ENCODE measurements at regions not wholly inside any gene's neighbourhood (a gene's known extent, or its start where the extent isn't known, plus 50 kb on each side); places are given as distances from the start of the nearest gene placed in this dataset.

GRCh38 chr9:12584656-12585522 lies 108.3 kb upstream of the TYRP1 start:
- DNase-seq (ENCODE audit: low read depth in 1 of 2, low spot score in 1 of 2) = no peak
- Histone ChIP-seq H3K27ac (no peak overlapping the region), H3K9me3 (ENCODE audit: low read depth) (no peaks in the 10 kb centered on the region), H3K36me3 (no peaks in the 10 kb centered on the region), H3K4me3 (no peak overlapping the region), H3K27me3 (no peaks in the 10 kb centered on the region), H3K4me1 (ENCODE audit: low read depth) (no peaks in the 10 kb centered on the region)
- TF ChIP-seq CTCF (IDR thresholded peaks at IDR 0.05; ENCODE audit: low read depth, low read length) = no peak

DNA sequence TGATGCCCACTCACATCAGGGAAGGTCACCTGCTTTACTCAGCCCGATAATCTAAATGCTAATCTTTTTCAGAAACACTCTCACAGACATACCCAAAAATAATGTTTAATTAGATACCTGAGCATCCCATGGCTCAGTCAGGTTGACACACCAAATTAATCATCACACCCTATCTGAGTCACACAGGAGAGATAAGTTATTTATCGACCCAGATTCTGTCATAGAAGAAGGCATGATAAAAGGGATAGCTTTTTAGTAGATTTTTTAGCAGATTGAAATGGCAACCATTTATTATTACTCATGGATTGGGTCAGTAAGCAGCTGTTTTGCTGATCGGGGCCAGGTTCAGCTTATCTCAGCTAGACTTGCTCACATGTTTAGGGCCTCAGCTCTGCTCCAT lies 97.8 kb upstream of the TYRP1 start:
- no peak overlapping the region for H3K27ac ChIP-seq
- H3K4me3 ChIP-seq = no peak overlapping the region
- no peak for TF ChIP-seq CTCF (IDR thresholded peaks at IDR 0.05; ENCODE audit: low read depth, low read length)
- DNase-seq (ENCODE audit: low read depth in 1 of 2, low spot score in 1 of 2) = no peak
- no peaks in the 10 kb centered on the region for H3K9me3 ChIP-seq (ENCODE audit: low read depth)
- H3K27me3 ChIP-seq = no peaks in the 10 kb centered on the region
- no peaks in the 10 kb centered on the region for H3K36me3 ChIP-seq
- no peaks in the 10 kb centered on the region for H3K4me1 ChIP-seq (ENCODE audit: low read depth)

- Histone ChIP-seq H3K27me3 (no peaks in the 10 kb centered on the region), H3K36me3 (no peaks in the 10 kb centered on the region), H3K4me3 (no peak overlapping the region), H3K27ac (no peak overlapping the region), H3K4me1 (ENCODE audit: low read depth) (no peaks in the 10 kb centered on the region), H3K9me3 (ENCODE audit: low read depth) (no peaks in the 10 kb centered on the region)
- peak; percentile 15 to 47 for DNase-seq (ENCODE audit: low read depth in 1 of 2, low spot score in 1 of 2)
- no peak for TF ChIP-seq CTCF (IDR thresholded peaks at IDR 0.05; ENCODE audit: low read depth, low read length)
Measured at GRCh38 chr9:12604164-12604821, 88.9 kb upstream of the TYRP1 start.

- Histone ChIP-seq H3K27ac (no peak overlapping the region), H3K36me3 (no peaks in the 10 kb centered on the region)
- no peak for TF ChIP-seq CTCF (IDR thresholded peaks at IDR 0.05; ENCODE audit: low read depth, low read length)
Measured at GRCh38 chr9:12612211-12612770, 80.9 kb upstream of the TYRP1 start.

DNA sequence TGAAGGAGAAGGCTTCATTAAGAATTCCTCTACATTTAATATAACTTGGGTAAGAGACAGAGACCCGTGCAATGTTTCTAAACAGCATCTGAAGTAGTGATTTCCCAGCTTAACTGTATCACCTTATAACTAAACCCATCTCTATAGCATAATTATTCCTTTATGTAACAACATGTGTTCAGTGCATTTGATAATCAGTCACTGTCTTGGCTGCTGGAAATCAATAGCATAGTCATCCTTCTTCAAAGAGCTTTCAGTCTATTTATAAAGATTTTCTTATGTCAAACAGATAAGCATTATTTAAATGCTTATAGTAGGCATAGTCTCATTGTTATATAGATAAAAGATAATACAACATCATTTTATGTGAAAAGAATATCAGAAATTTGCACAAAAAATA lies 80.1 kb upstream of the TYRP1 start:
- H3K9me3 ChIP-seq (ENCODE audit: low read depth) = no peaks in the 10 kb centered on the region
- H3K36me3 ChIP-seq = no peaks in the 10 kb centered on the region
- H3K27ac ChIP-seq = no peak overlapping the region
- no peaks in the 10 kb centered on the region for H3K27me3 ChIP-seq
- DNase-seq (ENCODE audit: low read depth in 1 of 2, low spot score in 1 of 2) = no peak
- H3K4me3 ChIP-seq = no peak overlapping the region
- H3K4me1 ChIP-seq (ENCODE audit: low read depth) = no peaks in the 10 kb centered on the region
- TF ChIP-seq CTCF (IDR thresholded peaks at IDR 0.05; ENCODE audit: low read depth, low read length) = no peak

More at GRCh38 chr9:12612211-12612770, 80.9 kb upstream of the TYRP1 start:
- H3K4me1 ChIP-seq (ENCODE audit: low read depth) = no peaks in the 10 kb centered on the region
- H3K4me3 ChIP-seq = no peak overlapping the region
- H3K27me3 ChIP-seq = no peaks in the 10 kb centered on the region
- H3K9me3 ChIP-seq (ENCODE audit: low read depth) = no peaks in the 10 kb centered on the region
- no peak for DNase-seq (ENCODE audit: low read depth in 1 of 2, low spot score in 1 of 2)
